K562 (cell line): ENCODE measurements at regions not wholly inside any gene's neighbourhood (a gene's known extent, or its start where the extent isn't known, plus 50 kb on each side); places are given as distances from the start of the nearest gene placed in this dataset.

Source experiments
- BDP1 ChIP-seq: IDR thresholded peaks from 3 replicates; pipeline ENCODE4 v1.6.1; 2011; ENCODE audit not compliant: insufficient read length, insufficient read depth
- C11orf30 ChIP-seq: fragments of 450-650 bp; IDR thresholded peaks from 2 replicates; pipeline ENCODE4 v1.6.1; 2016; ENCODE audit warnings: low read depth, mild to moderate bottlenecking
- CCNT2 ChIP-seq: IDR thresholded peaks from 2 replicates; pipeline ENCODE4 v1.6.1; 2011; ENCODE audit warnings: borderline replicate concordance, low read depth, mild to moderate bottlenecking, moderate library complexity, mixed read lengths, low read length; ENCODE audit not compliant: insufficient read length; ENCODE audit errors: extremely low read depth
- ESRRB ChIP-seq: fragments of 250-450 bp; sonication (Bioruptor Pico); IDR thresholded peaks from 2 replicates; pipeline ENCODE4 v1.5.0; 2020; ENCODE audit warnings: mild to moderate bottlenecking, moderate library complexity, borderline replicate concordance
- FUS ChIP-seq: fragments of 200-400 bp; formaldehyde crosslinking; optimal IDR thresholded peaks from 2 replicates; pipeline ENCODE3; 2017; ENCODE audit warnings: low read depth, low read length
- HMG20B ChIP-seq: fragments of 250-450 bp; sonication (Bioruptor Pico); IDR thresholded peaks from 2 replicates; pipeline ENCODE4 v1.5.0; 2021; ENCODE audit warnings: mild to moderate bottlenecking
- KAT8 ChIP-seq: fragments of 450-650 bp; IDR thresholded peaks from 2 replicates; pipeline ENCODE4 v1.6.1; 2016; ENCODE audit warnings: low read depth, mild to moderate bottlenecking
- MTA1 ChIP-seq: fragments of 450-650 bp; IDR thresholded peaks from 2 replicates; pipeline ENCODE4 v1.6.1; 2017; ENCODE audit warnings: borderline replicate concordance
- NR2F6 ChIP-seq: fragments of 450-650 bp; formaldehyde crosslinking; IDR thresholded peaks from 2 replicates; pipeline ENCODE4 v1.4.0; 2020; ENCODE audit warnings: mild to moderate bottlenecking
- PHF20 ChIP-seq: fragments of 450-650 bp; IDR thresholded peaks from 2 replicates; pipeline ENCODE4 v1.6.1; 2018; ENCODE audit not compliant: partially characterized antibody
- PYGO2 ChIP-seq: fragments of 450-650 bp; IDR thresholded peaks from 2 replicates; pipeline ENCODE4 v1.6.1; 2016; ENCODE audit warnings: mild to moderate bottlenecking, missing genetic modification characterization, moderate library complexity, missing compliant biosample characterization
- RFX7 ChIP-seq: fragments of 250-450 bp; sonication (Bioruptor Pico); IDR thresholded peaks from 2 replicates; pipeline ENCODE4 v1.5.1; 2021; ENCODE audit warnings: mild to moderate bottlenecking
- SAFB ChIP-seq: fragments of 200-400 bp; formaldehyde crosslinking; IDR thresholded peaks from 2 replicates; pipeline ENCODE4 v1.6.1; 2017; ENCODE audit warnings: low read depth, low read length, borderline replicate concordance
- SREBF2 ChIP-seq: sonication (generic); formaldehyde crosslinking; IDR thresholded peaks from 2 replicates; pipeline ENCODE4 v1.4.0; 2020; ENCODE audit warnings: mild to moderate bottlenecking, missing genetic modification reagents
- ZNF165 ChIP-seq: fragments of 250-450 bp; sonication (Bioruptor Pico); IDR thresholded peaks from 2 replicates; pipeline ENCODE4 v1.4.0; 2020; ENCODE audit warnings: borderline replicate concordance
- ZNF408 ChIP-seq: fragments of 250-450 bp; sonication (Bioruptor Pico); IDR thresholded peaks from 2 replicates; pipeline ENCODE4 v1.4.0; 2020; ENCODE audit warnings: low read depth, mild to moderate bottlenecking, moderate library complexity
- TF ChIP-seq, protein P1 (sequence below): fragments of 250-450 bp; sonication (Bioruptor Pico); IDR thresholded peaks from 2 replicates; pipeline ENCODE4 v1.8.0; 2021; ENCODE audit warnings: mild to moderate bottlenecking, moderate library complexity
- TF ChIP-seq, protein P2 (sequence below), 2 experiments: fragments of 200-800 bp in 1 of 2; sonication (Bioruptor generic) in 1 of 2; sonication (generic) in 1 of 2; formaldehyde crosslinking in 1 of 2; IDR thresholded peaks in 1 of 2; conservative IDR thresholded peaks in 1 of 2; 2 replicates each; pipeline versions ENCODE4 v1.5.0 to v1.6.1; 2016 to 2020; ENCODE audit warnings: missing compliant biosample characterization in 1 of 2, missing genetic modification characterization in 1 of 2, missing genetic modification reagents in 1 of 2
- TF ChIP-seq, protein P3 (sequence below): fragments of 450-650 bp; formaldehyde crosslinking; IDR thresholded peaks from 2 replicates; pipeline ENCODE4 v1.4.0; 2022; ENCODE audit warnings: missing genetic modification characterization
- TF ChIP-seq, protein P4 (sequence below), 2 experiments: IDR thresholded peaks; 2 replicates each; pipeline ENCODE4 v1.6.1; 2011; ENCODE audit warnings: borderline replicate concordance in 1 of 2, control low read depth in 1 of 2, low read depth in 1 of 2, low read length in 1 of 2, mild to moderate bottlenecking in 1 of 2, mixed read lengths in 1 of 2, moderate library complexity in 1 of 2; ENCODE audit not compliant: insufficient read depth in 1 of 2, insufficient read length in 1 of 2, poor library complexity in 1 of 2, severe bottlenecking in 1 of 2; ENCODE audit errors: extremely low read depth in 1 of 2
- TF ChIP-seq, protein P5 (sequence below): fragments of 200-400 bp; formaldehyde crosslinking; IDR thresholded peaks from 2 replicates; pipeline ENCODE4 v1.6.1; 2017; ENCODE audit warnings: mild to moderate bottlenecking, low read depth, low read length, moderate library complexity

DNA sequence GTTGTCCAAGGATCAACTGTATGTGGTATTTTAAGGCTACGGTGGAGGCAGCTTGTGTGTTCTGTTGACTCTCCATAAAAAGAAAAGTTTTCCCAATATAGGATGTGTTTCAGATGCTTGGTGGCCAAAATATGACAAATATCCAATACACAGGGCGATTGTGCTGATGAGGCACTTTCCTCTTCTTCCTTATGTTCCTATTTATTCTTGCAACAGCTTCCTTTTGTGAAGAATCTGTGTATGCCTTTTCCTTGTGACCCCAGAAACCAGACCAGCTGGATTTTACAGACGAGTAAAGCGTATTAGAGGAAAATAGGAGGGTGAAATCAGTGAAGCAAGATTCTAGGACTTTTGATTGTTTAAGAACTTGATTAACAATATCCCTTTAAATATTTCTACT lies 452.0 kb downstream of the DMAC1 start (continued):
- TF ChIP-seq, protein P1, sequence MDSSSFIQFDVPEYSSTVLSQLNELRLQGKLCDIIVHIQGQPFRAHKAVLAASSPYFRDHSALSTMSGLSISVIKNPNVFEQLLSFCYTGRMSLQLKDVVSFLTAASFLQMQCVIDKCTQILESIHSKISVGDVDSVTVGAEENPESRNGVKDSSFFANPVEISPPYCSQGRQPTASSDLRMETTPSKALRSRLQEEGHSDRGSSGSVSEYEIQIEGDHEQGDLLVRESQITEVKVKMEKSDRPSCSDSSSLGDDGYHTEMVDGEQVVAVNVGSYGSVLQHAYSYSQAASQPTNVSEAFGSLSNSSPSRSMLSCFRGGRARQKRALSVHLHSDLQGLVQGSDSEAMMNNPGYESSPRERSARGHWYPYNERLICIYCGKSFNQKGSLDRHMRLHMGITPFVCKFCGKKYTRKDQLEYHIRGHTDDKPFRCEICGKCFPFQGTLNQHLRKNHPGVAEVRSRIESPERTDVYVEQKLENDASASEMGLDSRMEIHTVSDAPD (CRISPR knock-in tag) = no peak
- TF ChIP-seq SREBF2 (CRISPR knock-in tag) (no peak), BDP1 (no peak), C11orf30 (peak; percentile 58), KAT8 (no peak), MTA1 (no peak), HMG20B (no peak), NR2F6 (CRISPR knock-in tag) (no peak), FUS (no peak), RFX7 (no peak), SAFB (no peak), PHF20 (no peak), CCNT2 (no peak), ZNF408 (no peak), PYGO2 (tag) (no peak), ZNF165 (CRISPR knock-in tag) (no peak), ESRRB (no peak)
- TF ChIP-seq, protein P2, sequence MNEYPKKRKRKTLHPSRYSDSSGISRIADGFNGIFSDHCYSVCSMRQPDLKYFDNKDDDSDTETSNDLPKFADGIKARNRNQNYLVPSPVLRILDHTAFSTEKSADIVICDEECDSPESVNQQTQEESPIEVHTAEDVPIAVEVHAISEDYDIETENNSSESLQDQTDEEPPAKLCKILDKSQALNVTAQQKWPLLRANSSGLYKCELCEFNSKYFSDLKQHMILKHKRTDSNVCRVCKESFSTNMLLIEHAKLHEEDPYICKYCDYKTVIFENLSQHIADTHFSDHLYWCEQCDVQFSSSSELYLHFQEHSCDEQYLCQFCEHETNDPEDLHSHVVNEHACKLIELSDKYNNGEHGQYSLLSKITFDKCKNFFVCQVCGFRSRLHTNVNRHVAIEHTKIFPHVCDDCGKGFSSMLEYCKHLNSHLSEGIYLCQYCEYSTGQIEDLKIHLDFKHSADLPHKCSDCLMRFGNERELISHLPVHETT (CRISPR knock-in tag; conservative IDR thresholded peaks at IDR 0.05 in 1 of 2, IDR thresholded peaks at IDR 0.05 in 1 of 2) = no peak
- TF ChIP-seq, protein P3, sequence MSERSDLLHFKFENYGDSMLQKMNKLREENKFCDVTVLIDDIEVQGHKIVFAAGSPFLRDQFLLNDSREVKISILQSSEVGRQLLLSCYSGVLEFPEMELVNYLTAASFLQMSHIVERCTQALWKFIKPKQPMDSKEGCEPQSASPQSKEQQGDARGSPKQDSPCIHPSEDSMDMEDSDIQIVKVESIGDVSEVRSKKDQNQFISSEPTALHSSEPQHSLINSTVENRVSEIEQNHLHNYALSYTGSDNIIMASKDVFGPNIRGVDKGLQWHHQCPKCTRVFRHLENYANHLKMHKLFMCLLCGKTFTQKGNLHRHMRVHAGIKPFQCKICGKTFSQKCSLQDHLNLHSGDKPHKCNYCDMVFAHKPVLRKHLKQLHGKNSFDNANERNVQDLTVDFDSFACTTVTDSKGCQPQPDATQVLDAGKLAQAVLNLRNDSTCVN (CRISPR knock-in tag) = no peak
- TF ChIP-seq, protein P4, sequence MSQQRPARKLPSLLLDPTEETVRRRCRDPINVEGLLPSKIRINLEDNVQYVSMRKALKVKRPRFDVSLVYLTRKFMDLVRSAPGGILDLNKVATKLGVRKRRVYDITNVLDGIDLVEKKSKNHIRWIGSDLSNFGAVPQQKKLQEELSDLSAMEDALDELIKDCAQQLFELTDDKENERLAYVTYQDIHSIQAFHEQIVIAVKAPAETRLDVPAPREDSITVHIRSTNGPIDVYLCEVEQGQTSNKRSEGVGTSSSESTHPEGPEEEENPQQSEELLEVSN (IDR thresholded peaks at IDR 0.05; ENCODE audit: borderline replicate concordance in 1 of 2, extremely low read depth in 1 of 2, insufficient read depth in 1 of 2, insufficient read length in 1 of 2, low read depth in 1 of 2, low read length in 1 of 2, poor library complexity in 1 of 2, severe bottlenecking in 1 of 2) = no peak
- TF ChIP-seq, protein P5, sequence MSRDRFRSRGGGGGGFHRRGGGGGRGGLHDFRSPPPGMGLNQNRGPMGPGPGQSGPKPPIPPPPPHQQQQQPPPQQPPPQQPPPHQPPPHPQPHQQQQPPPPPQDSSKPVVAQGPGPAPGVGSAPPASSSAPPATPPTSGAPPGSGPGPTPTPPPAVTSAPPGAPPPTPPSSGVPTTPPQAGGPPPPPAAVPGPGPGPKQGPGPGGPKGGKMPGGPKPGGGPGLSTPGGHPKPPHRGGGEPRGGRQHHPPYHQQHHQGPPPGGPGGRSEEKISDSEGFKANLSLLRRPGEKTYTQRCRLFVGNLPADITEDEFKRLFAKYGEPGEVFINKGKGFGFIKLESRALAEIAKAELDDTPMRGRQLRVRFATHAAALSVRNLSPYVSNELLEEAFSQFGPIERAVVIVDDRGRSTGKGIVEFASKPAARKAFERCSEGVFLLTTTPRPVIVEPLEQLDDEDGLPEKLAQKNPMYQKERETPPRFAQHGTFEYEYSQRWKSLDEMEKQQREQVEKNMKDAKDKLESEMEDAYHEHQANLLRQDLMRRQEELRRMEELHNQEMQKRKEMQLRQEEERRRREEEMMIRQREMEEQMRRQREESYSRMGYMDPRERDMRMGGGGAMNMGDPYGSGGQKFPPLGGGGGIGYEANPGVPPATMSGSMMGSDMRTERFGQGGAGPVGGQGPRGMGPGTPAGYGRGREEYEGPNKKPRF = no peak
